ENCODE measurements at regions not wholly inside any gene's neighbourhood (a gene's known extent, or its start where the extent isn't known, plus 50 kb on each side); places are given as distances from the start of the nearest gene placed in this dataset.

DNA sequence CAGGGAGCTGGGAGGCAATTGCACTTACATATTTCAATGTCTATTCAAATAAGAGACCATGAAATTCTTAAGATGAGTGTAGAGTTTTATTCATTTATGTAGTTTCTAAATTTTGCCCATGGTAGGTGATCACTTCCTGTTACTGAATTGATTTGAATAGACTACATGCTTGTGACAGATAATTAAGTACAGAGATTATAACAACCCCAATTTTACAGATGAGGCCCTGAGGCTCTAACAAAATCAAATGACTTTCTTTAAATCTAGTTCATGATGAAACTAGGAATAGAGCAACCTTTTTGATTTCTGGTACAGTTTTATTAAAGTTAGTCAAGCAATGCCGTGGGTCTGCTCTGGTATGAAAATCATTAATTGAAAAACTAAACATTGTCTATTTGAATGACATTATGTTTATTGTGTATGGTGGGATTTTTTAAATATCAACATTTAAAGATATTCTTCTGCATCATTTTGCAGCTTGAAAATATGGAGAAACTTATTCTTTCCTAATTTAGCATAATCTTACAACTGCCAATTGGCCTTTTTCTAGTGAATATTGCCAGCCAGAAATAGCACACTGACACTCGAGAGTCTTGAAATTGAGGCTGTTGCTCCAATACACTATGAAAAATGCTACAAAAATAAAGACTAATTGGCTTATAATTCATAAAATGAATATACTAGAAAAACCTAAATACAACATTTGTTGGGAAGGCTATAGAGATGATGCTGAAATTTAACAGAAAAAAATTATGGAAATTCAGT lies 308.9 kb downstream of the SLC6A15 start:
- H3K4me1 ChIP-seq (ENCODE audit: insufficient read depth, low read length, severe bottlenecking): no peaks in the 10 kb centered on the region
- H3K4me3 ChIP-seq (ENCODE audit: low read depth, low read length, poor library complexity, severe bottlenecking): no peak overlapping the region
- no peaks in the 10 kb centered on the region for H3K79me2 ChIP-seq (ENCODE audit: insufficient read depth, low read length)
- no peaks in the 10 kb centered on the region for H3K36me3 ChIP-seq (ENCODE audit: insufficient read depth, low read length)
- no peaks in the 10 kb centered on the region for H3K9me3 ChIP-seq (ENCODE audit: low read length)
- no peaks in the 10 kb centered on the region for H3K27me3 ChIP-seq (ENCODE audit: insufficient read depth, low read length)
- no peak overlapping the region for H2AFZ ChIP-seq (ENCODE audit: low read length)
- no peak for TF ChIP-seq EZH2 (IDR thresholded peaks at IDR 0.05; ENCODE audit: borderline replicate concordance, low read length)
- TF ChIP-seq, protein P1, sequence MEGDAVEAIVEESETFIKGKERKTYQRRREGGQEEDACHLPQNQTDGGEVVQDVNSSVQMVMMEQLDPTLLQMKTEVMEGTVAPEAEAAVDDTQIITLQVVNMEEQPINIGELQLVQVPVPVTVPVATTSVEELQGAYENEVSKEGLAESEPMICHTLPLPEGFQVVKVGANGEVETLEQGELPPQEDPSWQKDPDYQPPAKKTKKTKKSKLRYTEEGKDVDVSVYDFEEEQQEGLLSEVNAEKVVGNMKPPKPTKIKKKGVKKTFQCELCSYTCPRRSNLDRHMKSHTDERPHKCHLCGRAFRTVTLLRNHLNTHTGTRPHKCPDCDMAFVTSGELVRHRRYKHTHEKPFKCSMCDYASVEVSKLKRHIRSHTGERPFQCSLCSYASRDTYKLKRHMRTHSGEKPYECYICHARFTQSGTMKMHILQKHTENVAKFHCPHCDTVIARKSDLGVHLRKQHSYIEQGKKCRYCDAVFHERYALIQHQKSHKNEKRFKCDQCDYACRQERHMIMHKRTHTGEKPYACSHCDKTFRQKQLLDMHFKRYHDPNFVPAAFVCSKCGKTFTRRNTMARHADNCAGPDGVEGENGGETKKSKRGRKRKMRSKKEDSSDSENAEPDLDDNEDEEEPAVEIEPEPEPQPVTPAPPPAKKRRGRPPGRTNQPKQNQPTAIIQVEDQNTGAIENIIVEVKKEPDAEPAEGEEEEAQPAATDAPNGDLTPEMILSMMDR (IDR thresholded peaks at IDR 0.05; ENCODE audit: low read length): no peak
- H4K20me1 ChIP-seq (ENCODE audit: insufficient read depth, low read length): no peaks in the 10 kb centered on the region
- no peak overlapping the region for H3K9ac ChIP-seq (ENCODE audit: low read length)
- H3K27ac ChIP-seq (ENCODE audit: low read depth, low read length, poor library complexity, severe bottlenecking): no peak overlapping the region
- no peak overlapping the region for H3K4me2 ChIP-seq (ENCODE audit: low read length)
- H3F3A ChIP-seq (ENCODE audit: insufficient read depth, low read length): no peaks in the 10 kb centered on the region
- no peaks in the 10 kb centered on the region for H3K9me2 ChIP-seq (ENCODE audit: low read depth, low read length)

DNA sequence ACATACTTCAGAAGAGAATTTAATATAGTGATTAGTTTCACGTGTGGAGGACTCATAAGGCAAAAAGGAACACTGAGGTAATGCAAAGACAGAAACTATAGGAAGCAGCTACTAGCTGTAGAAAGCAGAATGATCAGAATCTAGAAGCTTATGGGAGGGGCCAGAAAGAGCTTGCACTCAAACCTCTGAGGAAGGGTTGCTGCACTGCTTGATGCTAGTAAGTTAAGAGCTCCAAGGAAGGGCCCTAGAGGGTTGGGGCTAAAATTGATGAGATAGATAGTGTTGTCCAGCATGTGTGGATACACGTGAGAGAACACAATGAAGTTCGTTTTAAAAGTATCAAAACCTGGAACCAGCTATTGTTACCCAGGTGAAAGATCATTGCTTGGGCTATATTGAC lies 311.1 kb downstream of the SLC6A15 start:
- H3K4me3 ChIP-seq (ENCODE audit: low read depth, low read length, poor library complexity, severe bottlenecking): no peak overlapping the region
- no peaks in the 10 kb centered on the region for H4K20me1 ChIP-seq (ENCODE audit: insufficient read depth, low read length)
- no peaks in the 10 kb centered on the region for H3K79me2 ChIP-seq (ENCODE audit: insufficient read depth, low read length)
- no peak overlapping the region for H3K4me2 ChIP-seq (ENCODE audit: low read length)
- no peaks in the 10 kb centered on the region for H3K27me3 ChIP-seq (ENCODE audit: insufficient read depth, low read length)
- no peak overlapping the region for H3K27ac ChIP-seq (ENCODE audit: low read depth, low read length, poor library complexity, severe bottlenecking)
- no peaks in the 10 kb centered on the region for H3K4me1 ChIP-seq (ENCODE audit: insufficient read depth, low read length, severe bottlenecking)
- H2AFZ ChIP-seq (ENCODE audit: low read length): no peak overlapping the region
- no peak overlapping the region for H3K9ac ChIP-seq (ENCODE audit: low read length)
- H3K9me2 ChIP-seq (ENCODE audit: low read depth, low read length): no peaks in the 10 kb centered on the region
- no peaks in the 10 kb centered on the region for H3F3A ChIP-seq (ENCODE audit: insufficient read depth, low read length)
- no peaks in the 10 kb centered on the region for H3K9me3 ChIP-seq (ENCODE audit: low read length)
- no peaks in the 10 kb centered on the region for H3K36me3 ChIP-seq (ENCODE audit: insufficient read depth, low read length)
- TF ChIP-seq EZH2 (IDR thresholded peaks at IDR 0.05; ENCODE audit: borderline replicate concordance, low read length): no peak
- TF ChIP-seq, protein P1 (IDR thresholded peaks at IDR 0.05; ENCODE audit: low read length): no peak

DNA sequence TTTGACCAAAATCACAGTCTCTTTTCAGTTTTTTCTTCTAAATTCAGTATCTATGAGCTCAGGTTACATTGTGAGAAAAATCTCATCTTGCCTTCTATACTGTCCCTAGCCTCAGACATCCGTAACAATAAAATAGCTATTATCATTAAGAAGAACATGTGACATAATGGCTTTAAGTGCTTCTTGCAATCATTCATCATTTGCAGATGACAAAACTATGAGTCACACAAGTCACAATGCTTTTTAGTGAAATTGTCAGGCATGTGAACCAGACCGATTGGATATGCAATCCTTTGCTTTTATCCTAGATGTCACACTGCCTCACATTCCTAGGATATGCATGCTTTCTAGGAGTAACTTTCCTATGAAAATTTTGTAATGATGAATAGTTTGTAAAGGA lies 313.1 kb downstream of the SLC6A15 start:
- Histone ChIP-seq H3K27ac (ENCODE audit: low read depth, low read length, poor library complexity, severe bottlenecking) (no peak overlapping the region), H3K36me3 (ENCODE audit: insufficient read depth, low read length) (no peaks in the 10 kb centered on the region), H3K9me3 (ENCODE audit: low read length) (no peaks in the 10 kb centered on the region), H3K4me3 (ENCODE audit: low read depth, low read length, poor library complexity, severe bottlenecking) (no peak overlapping the region), H3K9me2 (ENCODE audit: low read depth, low read length) (no peaks in the 10 kb centered on the region), H3F3A (ENCODE audit: insufficient read depth, low read length) (no peaks in the 10 kb centered on the region), H3K4me1 (ENCODE audit: insufficient read depth, low read length, severe bottlenecking) (no peaks in the 10 kb centered on the region), H3K4me2 (ENCODE audit: low read length) (no peak overlapping the region), H3K27me3 (ENCODE audit: insufficient read depth, low read length) (no peaks in the 10 kb centered on the region), H3K9ac (ENCODE audit: low read length) (no peak overlapping the region), H3K79me2 (ENCODE audit: insufficient read depth, low read length) (no peaks in the 10 kb centered on the region), H4K20me1 (ENCODE audit: insufficient read depth, low read length) (no peaks in the 10 kb centered on the region), H2AFZ (ENCODE audit: low read length) (no peak overlapping the region)
- TF ChIP-seq, protein P1 (IDR thresholded peaks at IDR 0.05; ENCODE audit: low read length): no peak
- no peak for TF ChIP-seq EZH2 (IDR thresholded peaks at IDR 0.05; ENCODE audit: borderline replicate concordance, low read length)
